Esophagus squamous epithelium (tissue), 5 donors: ENCODE measurements at regions not wholly inside any gene's neighbourhood (a gene's known extent, or its start where the extent isn't known, plus 50 kb on each side); places are given as distances from the start of the nearest gene placed in this dataset.

ENCODE experiments used
- DNase-seq: peaks from one replicate; lab custom pipeline; 2025; lab: John Stamatoyannopoulos, UW
- H3K27ac ChIP-seq, 4 donors: fragments of 200-600 bp; sonication (generic); one replicate each; pipeline ENCODE4 v1.5.1; 2016 to 2019; ENCODE audit warnings: mild to moderate bottlenecking in 1 of 4
- H3K27me3 ChIP-seq, 4 donors: fragments of 200-600 bp; sonication (generic); 1 replicate in 3 of 4; 2 replicates in 1 of 4; pipeline versions ENCODE4 v1.5.1 to v1.6.0; 2017 to 2021; ENCODE audit warnings: antibody characterized with exemption in 1 of 4
- H3K36me3 ChIP-seq, 3 donors: fragments of 200-600 bp; sonication (generic); one replicate each; pipeline ENCODE4 v1.5.1; 2016 to 2019
- H3K4me1 ChIP-seq, 3 donors: fragments of 200-600 bp; sonication (generic); one replicate each; pipeline ENCODE4 v1.5.1; 2017 to 2019
- H3K4me3 ChIP-seq, 4 donors: fragments of 200-600 bp; sonication (generic); 1 replicate in 3 of 4; 2 replicates in 1 of 4; pipeline ENCODE4 v1.5.1; 2016 to 2019; ENCODE audit warnings: mild to moderate bottlenecking in 2 of 4, moderate library complexity in 1 of 4
- H3K9me3 ChIP-seq, 3 donors: fragments of 200-600 bp; sonication (generic); one replicate each; pipeline ENCODE4 v1.5.1; 2016 to 2019
- POLR2A ChIP-seq, 4 donors: fragments of 450-650 bp; IDR thresholded peaks; one replicate each; pipeline ENCODE4 v1.6.1; 2017; ENCODE audit warnings: antibody characterized with exemption in 4 of 4, mild to moderate bottlenecking in 4 of 4, moderate library complexity in 3 of 4
- WGBS, 2 donors: methylation state at CpG; one replicate each; pipeline ENCODE4 v1.1.5; 2018; 5-methylcytosine and 5-hydroxymethylcytosine counted together
- intact Hi-C: fragments of 100-400 bp; cut with DNase I; formaldehyde crosslinking; loops from one replicate; pipeline ENCODE4 v1.15.0; 2022
- TF ChIP-seq, protein P1 (sequence below), 6 experiments: fragments of 450-650 bp in 4 of 6; fragments of 200-600 bp in 2 of 6; sonication (generic) in 2 of 6; IDR thresholded peaks; one replicate each; pipeline ENCODE4 v1.5.1; 2016 to 2019; ENCODE audit warnings: antibody characterized with exemption in 6 of 6, mild to moderate bottlenecking in 4 of 6, moderate library complexity in 4 of 6
- donor health status: DM: yes; HTN: yes; CAD: no.

DNA sequence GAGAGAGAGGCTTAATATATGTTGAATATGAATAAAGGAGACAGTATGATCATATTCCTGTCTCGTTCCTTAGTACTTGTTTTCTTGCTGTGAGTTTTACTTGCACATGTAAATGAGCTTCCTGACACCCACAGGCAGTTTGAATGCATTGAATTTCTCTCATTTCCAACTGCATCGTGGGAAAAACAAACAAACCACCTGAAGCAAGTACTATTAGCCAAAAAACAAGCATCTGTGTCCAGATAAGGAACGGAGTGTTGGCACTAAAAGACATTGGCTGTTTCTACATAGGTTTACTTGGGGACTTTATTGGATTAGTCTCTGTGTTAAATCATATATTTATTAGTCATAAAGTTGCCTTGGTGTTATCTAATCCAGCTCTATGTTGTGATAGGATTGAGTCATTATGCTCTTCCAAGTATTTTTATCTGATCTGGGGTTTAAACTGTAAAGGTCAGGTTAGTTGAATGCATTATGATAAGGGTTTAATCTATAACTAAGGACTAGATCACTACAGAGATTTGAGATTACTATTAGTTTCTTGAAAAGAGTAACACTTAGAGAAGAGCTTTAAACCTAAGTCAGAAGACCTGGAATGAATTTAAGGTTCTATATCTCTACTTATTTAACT is 339.0 kb upstream of the SPANXN4 start:
- 17 to 18% methylated on average over 3 of the region's 3 CpGs for WGBS, 2 donors

DNA sequence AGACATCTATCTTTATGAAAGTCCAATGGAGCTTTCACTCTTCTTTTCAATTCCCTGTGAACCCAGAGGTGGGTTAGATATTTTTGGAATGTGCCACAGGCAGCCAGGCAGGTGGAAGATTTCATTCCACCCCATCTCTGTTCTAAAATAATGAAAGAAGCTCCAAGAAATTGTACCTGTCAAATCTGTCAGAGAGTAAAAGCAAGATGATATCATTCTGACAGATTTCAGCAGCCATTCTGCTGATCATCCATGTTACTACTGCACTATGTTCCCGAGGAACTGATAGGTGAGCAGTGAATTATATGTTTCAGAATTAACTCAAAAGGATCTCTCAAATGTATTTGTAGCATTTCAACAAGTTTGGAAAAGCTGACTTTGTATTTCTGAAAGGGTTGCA is 339.5 kb upstream of the SPANXN4 start:
- H3K9me3 ChIP-seq = no peaks in the 10 kb centered on the region
- TF ChIP-seq POLR2A (IDR thresholded peaks at IDR 0.05) = no peak
- TF ChIP-seq, protein P1, sequence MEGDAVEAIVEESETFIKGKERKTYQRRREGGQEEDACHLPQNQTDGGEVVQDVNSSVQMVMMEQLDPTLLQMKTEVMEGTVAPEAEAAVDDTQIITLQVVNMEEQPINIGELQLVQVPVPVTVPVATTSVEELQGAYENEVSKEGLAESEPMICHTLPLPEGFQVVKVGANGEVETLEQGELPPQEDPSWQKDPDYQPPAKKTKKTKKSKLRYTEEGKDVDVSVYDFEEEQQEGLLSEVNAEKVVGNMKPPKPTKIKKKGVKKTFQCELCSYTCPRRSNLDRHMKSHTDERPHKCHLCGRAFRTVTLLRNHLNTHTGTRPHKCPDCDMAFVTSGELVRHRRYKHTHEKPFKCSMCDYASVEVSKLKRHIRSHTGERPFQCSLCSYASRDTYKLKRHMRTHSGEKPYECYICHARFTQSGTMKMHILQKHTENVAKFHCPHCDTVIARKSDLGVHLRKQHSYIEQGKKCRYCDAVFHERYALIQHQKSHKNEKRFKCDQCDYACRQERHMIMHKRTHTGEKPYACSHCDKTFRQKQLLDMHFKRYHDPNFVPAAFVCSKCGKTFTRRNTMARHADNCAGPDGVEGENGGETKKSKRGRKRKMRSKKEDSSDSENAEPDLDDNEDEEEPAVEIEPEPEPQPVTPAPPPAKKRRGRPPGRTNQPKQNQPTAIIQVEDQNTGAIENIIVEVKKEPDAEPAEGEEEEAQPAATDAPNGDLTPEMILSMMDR (IDR thresholded peaks at IDR 0.05) = no peak

More for the DNA sequence above, 339.0 kb upstream of the SPANXN4 start:
- TF ChIP-seq, protein P1 (IDR thresholded peaks at IDR 0.05) = no peak
- no peak for TF ChIP-seq POLR2A (IDR thresholded peaks at IDR 0.05)
- H3K27me3 ChIP-seq = no peaks in the 10 kb centered on the region
- H3K4me3 ChIP-seq = no peak overlapping the region
- H3K4me1 ChIP-seq = no peaks in the 10 kb centered on the region
- intact Hi-C loops = no loop called here
- DNase-seq = no peak
- no peaks in the 10 kb centered on the region for H3K36me3 ChIP-seq
- H3K27ac ChIP-seq = no peak overlapping the region
- H3K9me3 ChIP-seq = no peaks in the 10 kb centered on the region

DNA sequence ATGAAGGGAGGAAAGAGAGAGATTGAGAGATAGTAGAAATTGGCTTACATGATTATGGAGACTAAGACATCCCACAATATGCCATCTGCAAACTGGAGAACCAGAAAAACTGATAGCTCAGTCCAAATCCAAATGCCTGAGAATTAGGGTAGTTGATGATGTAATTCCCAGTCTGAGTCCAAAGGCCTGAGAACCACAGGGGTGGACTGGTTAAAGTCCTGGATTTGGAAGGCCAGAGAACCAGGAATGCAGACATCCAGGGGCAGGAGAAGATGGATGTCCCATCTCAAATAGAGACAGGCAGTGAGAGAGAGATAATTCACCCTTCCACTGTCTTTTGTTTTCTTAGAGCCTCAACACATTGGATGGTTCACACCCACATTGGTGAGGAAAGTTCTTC is 345.7 kb upstream of the SPANXN4 start:
- Histone ChIP-seq H3K9me3 (peaks cover 0 to under 1% (median 0%) of the 10 kb centered on the region in 3 donors), H3K4me1 (no peaks in the 10 kb centered on the region), H3K4me3 (no peak overlapping the region), H3K27ac (no peak overlapping the region), H3K27me3 (no peaks in the 10 kb centered on the region), H3K36me3 (no peaks in the 10 kb centered on the region)
- no peak for TF ChIP-seq POLR2A (IDR thresholded peaks at IDR 0.05)
- TF ChIP-seq, protein P1 (IDR thresholded peaks at IDR 0.05) = no peak
- intact Hi-C loops = no loop called here
- no peak for DNase-seq

More for the DNA sequence above, 339.5 kb upstream of the SPANXN4 start:
- intact Hi-C loops = no loop called here
- H3K4me3 ChIP-seq = no peak overlapping the region
- no peaks in the 10 kb centered on the region for H3K36me3 ChIP-seq
- no peak overlapping the region for H3K27ac ChIP-seq
- WGBS, 2 donors = 41 to 50% methylated on average over 1 of the region's 1 CpG
- no peaks in the 10 kb centered on the region for H3K27me3 ChIP-seq
- H3K4me1 ChIP-seq = no peaks in the 10 kb centered on the region
- no peak for DNase-seq

DNA sequence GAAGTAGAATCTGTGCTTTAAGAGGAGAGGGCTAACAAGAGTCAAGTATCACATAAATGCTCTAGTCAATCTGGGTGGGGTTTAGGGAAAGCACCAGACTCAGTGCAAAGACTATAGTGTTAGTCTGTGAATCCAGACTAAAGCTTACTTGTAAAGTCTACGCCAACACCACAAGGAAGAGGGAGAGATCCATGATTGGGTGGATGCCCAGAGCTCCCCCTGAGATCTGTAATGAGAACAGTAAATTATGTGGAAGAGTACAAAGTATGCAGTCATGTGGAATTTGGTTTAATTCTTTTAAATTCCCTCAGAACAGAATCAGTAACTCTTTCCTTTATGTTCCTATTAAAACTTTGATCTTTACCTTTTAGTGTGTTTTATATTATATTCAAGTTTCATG is 354.7 kb upstream of the SPANXN4 start:
- Histone ChIP-seq H3K27ac (no peak overlapping the region), H3K9me3 (peaks cover 0 to 6% (median 0%) of the 10 kb centered on the region in 3 donors), H3K36me3 (no peaks in the 10 kb centered on the region), H3K27me3 (no peaks in the 10 kb centered on the region), H3K4me1 (no peaks in the 10 kb centered on the region), H3K4me3 (no peak overlapping the region)
- WGBS, 2 donors = 73 to 75% methylated on average over 1 of the region's 1 CpG
- intact Hi-C loops = no loop called here
- TF ChIP-seq POLR2A (IDR thresholded peaks at IDR 0.05) = no peak
- DNase-seq = no peak

DNA sequence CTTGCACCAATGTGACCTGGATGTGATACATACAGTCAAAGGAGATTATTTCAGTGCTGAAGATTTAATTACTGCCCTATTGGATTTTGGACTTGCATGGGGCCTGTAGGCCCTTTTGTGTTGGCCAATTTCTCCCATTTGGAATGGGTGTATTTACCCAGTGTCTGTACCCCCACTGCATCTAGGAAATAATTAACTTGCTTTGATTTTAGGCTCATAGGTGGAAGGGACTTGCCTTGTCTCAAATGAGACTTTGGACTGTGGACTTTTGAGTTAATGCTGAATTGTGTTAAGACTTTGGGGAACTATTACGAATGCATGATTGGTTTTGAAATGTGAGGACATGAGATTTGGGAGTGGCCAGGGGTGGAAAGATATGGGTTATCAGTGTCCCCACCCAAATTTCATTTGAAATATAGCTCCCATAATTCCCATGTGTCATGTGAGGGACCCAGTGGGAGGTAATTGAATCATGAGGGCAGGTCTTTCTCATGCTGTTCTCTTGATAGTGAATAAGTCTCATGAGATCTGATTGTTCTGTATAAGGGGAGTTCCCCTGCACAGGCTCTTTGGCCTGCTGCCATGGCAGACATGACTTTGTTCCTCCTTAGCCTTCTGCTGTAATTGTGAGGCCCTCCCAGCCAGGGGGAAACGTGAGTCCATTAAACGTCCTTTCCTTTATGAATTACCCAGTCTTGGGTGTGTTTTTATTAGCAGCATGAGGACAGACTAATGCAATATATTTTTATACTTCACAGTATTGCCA is 362.2 kb upstream of the SPANXN4 start:
- Histone ChIP-seq H3K36me3 (no peaks in the 10 kb centered on the region), H3K4me3 (no peak overlapping the region), H3K27ac (no peak overlapping the region), H3K27me3 (no peaks in the 10 kb centered on the region), H3K4me1 (no peaks in the 10 kb centered on the region), H3K9me3 (no peaks in the 10 kb centered on the region)
- no peak for DNase-seq
- WGBS, 2 donors = 29 to 50% methylated on average over 3 of the region's 3 CpGs
- no peak for TF ChIP-seq POLR2A (IDR thresholded peaks at IDR 0.05)
- TF ChIP-seq, protein P1 (IDR thresholded peaks at IDR 0.05) = no peak
- intact Hi-C loops = no loop called here
